Mammary epithelial cell (primary cell): ENCODE measurements at regions not wholly inside any gene's neighbourhood (a gene's known extent, or its start where the extent isn't known, plus 50 kb on each side); places are given as distances from the start of the nearest gene placed in this dataset.

ENCODE experiments used
- CTCF ChIP-seq, 2 donors: IDR thresholded peaks in 1 of 2; conservative IDR thresholded peaks in 1 of 2; 2 replicates each; pipeline ENCODE4 v1.5.1; 2011 to 2012; ENCODE audit warnings: inconsistent platforms in 2 of 2, low read length in 2 of 2, mild to moderate bottlenecking in 2 of 2, control low read depth in 1 of 2, low read depth in 1 of 2; ENCODE audit not compliant: insufficient read depth in 1 of 2; ENCODE audit errors: extremely low read depth in 1 of 2
- EZH2 ChIP-seq: IDR thresholded peaks from 2 replicates; pipeline ENCODE4 v1.6.1; 2012; ENCODE audit warnings: low read length, inconsistent platforms, borderline replicate concordance

GRCh38 chr13:76758738-76759137 is 127.5 kb downstream of the KCTD12 start:
- TF ChIP-seq EZH2 (no peak), CTCF (conservative IDR thresholded peaks at IDR 0.05 in 1 of 2, IDR thresholded peaks at IDR 0.05 in 1 of 2; ENCODE audit: extremely low read depth in 1 of 2, insufficient read depth in 1 of 2, low read depth in 1 of 2, low read length in 2 of 2) (no peak)
